Pons (tissue), 1 donor: ENCODE measurements at regions not wholly inside any gene's neighbourhood (a gene's known extent, or its start where the extent isn't known, plus 50 kb on each side); places are given as distances from the start of the nearest gene placed in this dataset.

Source experiments
- DNase-seq: peaks from one replicate; pipeline ENCODE4 v3.0.0-alpha.2; 2016; ENCODE audit warnings: low spot score

- DNase-seq = no peak
Observed at GRCh38 chr12:91968076-91968776, 177.4 kb downstream of the BTG1 start.

- no peak for DNase-seq
Observed at GRCh38 chr12:91967590-91967989, 178.1 kb downstream of the BTG1 start.

- DNase-seq = no peak
Observed at GRCh38 chr12:91965781-91966180, 179.9 kb downstream of the BTG1 start.

- DNase-seq = no peak
Observed at GRCh38 chr12:91964501-91964900, 181.1 kb downstream of the BTG1 start.

GRCh38 chr12:91959220-91959619 lies 186.4 kb downstream of the BTG1 start:
- DNase-seq = no peak

- no peak for DNase-seq
Observed at GRCh38 chr12:91958816-91959215, 186.8 kb downstream of the BTG1 start.

- DNase-seq = no peak
Observed at GRCh38 chr12:91954747-91955146, 190.9 kb downstream of the BTG1 start.

GRCh38 chr12:91954326-91954725 lies 191.3 kb downstream of the BTG1 start:
- no peak for DNase-seq

GRCh38 chr12:91952916-91953315 lies 192.7 kb downstream of the BTG1 start:
- no peak for DNase-seq

- DNase-seq = no peak
Observed at GRCh38 chr12:91951571-91951970, 194.1 kb downstream of the BTG1 start.

GRCh38 chr12:91948504-91948903 lies 197.1 kb downstream of the BTG1 start:
- no peak for DNase-seq

- DNase-seq = no peak
Observed at GRCh38 chr12:91947459-91947858, 198.2 kb downstream of the BTG1 start.

- no peak for DNase-seq
Observed at GRCh38 chr12:91944637-91945036, 201.0 kb downstream of the BTG1 start.

- no peak for DNase-seq
Observed at GRCh38 chr12:91940826-91941570, 204.6 kb downstream of the BTG1 start.

GRCh38 chr12:91940322-91940721 lies 205.3 kb downstream of the BTG1 start:
- no peak for DNase-seq

GRCh38 chr12:91937706-91938105 lies 207.9 kb downstream of the BTG1 start:
- DNase-seq = no peak

- DNase-seq = no peak
Observed at GRCh38 chr12:91937009-91937408, 208.6 kb downstream of the BTG1 start.

- DNase-seq = no peak
Observed at GRCh38 chr12:91935296-91935695, 210.3 kb downstream of the BTG1 start.

- DNase-seq = no peak
Observed at GRCh38 chr12:91931111-91931510, 214.5 kb downstream of the BTG1 start.

GRCh38 chr12:91928501-91928900 lies 217.1 kb downstream of the BTG1 start:
- DNase-seq = no peak

GRCh38 chr12:91926848-91927247 lies 218.8 kb downstream of the BTG1 start:
- DNase-seq = no peak

- no peak for DNase-seq
Observed at GRCh38 chr12:91924827-91925226, 220.8 kb downstream of the BTG1 start.

GRCh38 chr12:91923864-91924263 lies 221.8 kb downstream of the BTG1 start:
- no peak for DNase-seq

- DNase-seq = no peak
Observed at GRCh38 chr12:91922674-91923073, 223.0 kb downstream of the BTG1 start.
